Spinal cord (tissue), 9 donors: ENCODE measurements at regions not wholly inside any gene's neighbourhood (a gene's known extent, or its start where the extent isn't known, plus 50 kb on each side); places are given as distances from the start of the nearest gene placed in this dataset.
"Not testable (repeated sequence)": the region's sequence is repeated elsewhere in the genome, so short reads cannot be mapped to it uniquely, and the experiment has no call there.

ENCODE experiments used
- DNase-seq, 6 donors: peaks; one replicate each; pipeline versions ENCODE4 v3.0.0 to v3.0.0-alpha.2; 2013 to 2015; ENCODE audit warnings: low spot score in 6 of 6, low read depth in 4 of 6
- H3K27ac ChIP-seq: one replicate; pipeline ENCODE4 v1.5.1; 2013; ENCODE audit warnings: low read depth, low read length, control low read depth
- H3K27me3 ChIP-seq: one replicate; pipeline ENCODE4 v1.6.1; 2013; ENCODE audit warnings: low read length; ENCODE audit not compliant: control insufficient read depth, insufficient read depth
- H3K36me3 ChIP-seq: one replicate; pipeline ENCODE4 v1.6.1; 2013; ENCODE audit warnings: low read length; ENCODE audit not compliant: control insufficient read depth, insufficient read depth
- H3K4me1 ChIP-seq: one replicate; pipeline ENCODE4 v1.6.1; 2013; ENCODE audit warnings: low read length; ENCODE audit not compliant: control insufficient read depth, insufficient read depth
- H3K4me3 ChIP-seq: one replicate; pipeline ENCODE4 v1.5.1; 2013; ENCODE audit warnings: low read depth, low read length, control low read depth
- H3K9me3 ChIP-seq: one replicate; pipeline ENCODE4 v1.6.1; 2013; ENCODE audit warnings: low read length; ENCODE audit not compliant: control insufficient read depth, insufficient read depth
- WGBS: methylation state at CpG from one replicate; pipeline ENCODE4 v1.1.5; 2013; ENCODE audit warnings: missing lambda C conversion rate; ENCODE audit not compliant: insufficient coverage; 5-methylcytosine and 5-hydroxymethylcytosine counted together
- donor health status: healthy.

DNA sequence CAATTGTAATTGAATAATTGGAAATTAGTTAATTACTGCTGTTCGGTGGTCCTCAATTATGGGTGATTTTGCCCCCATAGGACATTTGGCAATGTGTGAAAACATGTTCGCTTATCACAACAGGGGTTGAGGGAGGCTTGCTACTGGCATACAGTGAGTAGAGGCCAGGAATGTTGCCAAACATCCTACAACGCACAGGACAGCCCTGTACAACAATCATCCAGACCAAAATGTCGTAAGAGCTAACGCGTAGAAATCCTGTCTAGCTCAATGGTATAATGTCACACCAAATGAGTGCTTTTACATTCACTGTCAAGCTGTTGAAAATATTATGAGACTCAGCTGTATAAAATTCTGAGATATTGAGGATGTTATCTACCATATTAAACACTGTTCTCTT is 464.4 kb upstream of the TUSC1 start:
- H3K27me3 ChIP-seq = no peaks in the 10 kb centered on the region
- no peak for DNase-seq
- no peak overlapping the region for H3K4me3 ChIP-seq
- no peak overlapping the region for H3K27ac ChIP-seq
- 100% methylated on average over 2 of the region's 6 CpGs for WGBS
- no peaks in the 10 kb centered on the region for H3K36me3 ChIP-seq
- no peaks in the 10 kb centered on the region for H3K9me3 ChIP-seq
- no peaks in the 10 kb centered on the region for H3K4me1 ChIP-seq

DNA sequence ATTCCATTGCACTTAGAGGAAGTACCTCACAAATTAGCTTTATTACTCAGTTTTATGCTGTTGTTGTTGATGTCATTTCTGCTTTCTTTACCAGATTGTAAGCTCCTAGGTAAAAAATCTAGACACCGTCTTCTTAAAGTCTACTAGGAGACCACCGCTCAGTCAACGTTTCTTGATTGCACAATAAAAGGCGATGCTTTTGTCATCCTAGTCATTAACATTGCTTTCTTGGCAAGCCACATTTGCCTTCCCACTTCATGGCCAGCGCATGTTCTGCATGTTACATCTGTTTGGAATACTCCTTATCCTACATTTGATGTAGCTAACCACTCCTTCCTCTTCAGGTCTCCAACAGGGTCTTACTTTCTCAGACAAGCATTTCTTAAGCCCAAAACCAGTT is 464.0 kb upstream of the TUSC1 start:
- WGBS = 88% methylated on average over 5 of the region's 5 CpGs
- H3K4me3 ChIP-seq = no peak overlapping the region
- no peak for DNase-seq

DNA sequence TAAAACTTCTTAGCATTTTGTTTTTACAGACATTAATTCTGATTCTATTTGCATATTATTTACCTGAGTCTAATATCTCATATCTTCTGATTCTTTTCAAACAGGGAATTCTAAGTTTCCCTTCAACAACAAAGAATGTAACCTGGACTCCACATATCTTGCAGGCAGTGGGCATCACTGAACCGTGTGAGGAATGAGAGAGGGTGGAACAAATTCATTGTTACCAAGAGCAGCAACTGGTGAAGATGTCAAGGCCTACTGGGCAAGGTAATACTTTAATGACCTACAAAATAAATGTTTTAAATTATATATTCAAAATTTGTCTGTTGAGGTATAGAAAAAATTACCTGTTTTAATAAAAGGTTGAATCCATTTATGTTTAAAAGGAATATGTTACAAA is 455.3 kb upstream of the TUSC1 start:
- Histone ChIP-seq H3K36me3 (no peaks in the 10 kb centered on the region), H3K27me3 (no peaks in the 10 kb centered on the region), H3K4me1 (no peaks in the 10 kb centered on the region), H3K27ac (no peak overlapping the region), H3K4me3 (no peak overlapping the region), H3K9me3 (no peaks in the 10 kb centered on the region)
- no peak for DNase-seq
- WGBS = no CpG with 5 or more reads among the region's 1 CpG

More for the DNA sequence above, 464.0 kb upstream of the TUSC1 start:
- Histone ChIP-seq H3K36me3 (no peaks in the 10 kb centered on the region), H3K27ac (no peak overlapping the region), H3K27me3 (no peaks in the 10 kb centered on the region), H3K4me1 (no peaks in the 10 kb centered on the region), H3K9me3 (no peaks in the 10 kb centered on the region)

DNA sequence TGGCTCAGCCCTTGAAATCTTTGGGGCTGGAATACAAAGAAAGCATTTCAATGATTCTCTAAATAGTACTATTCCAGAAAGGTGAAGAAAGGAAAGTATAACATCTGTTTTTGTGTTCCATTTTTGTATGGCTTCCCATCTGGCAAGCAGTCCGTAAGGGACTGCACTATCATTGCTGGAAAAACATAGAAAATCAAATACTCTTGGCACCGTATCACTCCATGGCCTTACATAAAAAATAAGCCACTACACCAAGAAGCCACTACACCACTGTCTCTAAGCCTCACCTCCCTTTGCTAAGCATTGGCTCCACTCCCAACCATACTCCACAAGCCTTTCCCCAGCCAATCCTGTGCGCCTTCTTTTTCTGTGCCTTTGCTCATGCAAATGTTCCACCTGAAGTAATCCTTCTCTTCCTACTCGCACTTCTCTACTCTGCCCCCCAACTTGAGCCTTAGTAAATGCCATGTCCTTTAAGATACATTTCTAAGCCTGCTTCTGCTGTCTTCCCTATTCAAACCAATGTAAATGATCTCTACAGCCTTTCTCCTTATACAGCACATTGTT is 454.6 kb upstream of the TUSC1 start:
- H3K27ac ChIP-seq = no peak overlapping the region
- H3K27me3 ChIP-seq = no peaks in the 10 kb centered on the region
- H3K36me3 ChIP-seq = no peaks in the 10 kb centered on the region
- H3K4me3 ChIP-seq = no peak overlapping the region
- H3K4me1 ChIP-seq = no peaks in the 10 kb centered on the region
- no peak for DNase-seq
- 81% methylated on average over 4 of the region's 4 CpGs for WGBS
- H3K9me3 ChIP-seq = no peaks in the 10 kb centered on the region

DNA sequence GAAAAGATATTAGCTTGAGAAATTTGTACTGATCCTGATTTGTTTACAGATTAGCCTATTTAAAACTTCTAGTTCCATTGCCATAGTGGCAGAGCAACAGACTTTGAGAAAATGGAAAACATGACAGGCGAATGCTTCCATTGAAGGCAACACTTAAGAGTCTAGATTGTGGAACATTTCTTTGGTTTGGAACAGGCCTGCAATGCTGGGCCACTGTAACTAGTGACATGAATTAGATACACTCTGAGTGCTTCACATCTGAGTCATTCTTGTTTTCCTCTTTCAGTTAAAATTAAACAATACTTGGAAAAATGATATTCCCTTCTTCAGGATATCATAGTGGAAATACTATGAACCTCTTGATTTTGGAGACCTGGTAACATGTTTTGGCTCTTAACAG is 453.6 kb upstream of the TUSC1 start:
- no peaks in the 10 kb centered on the region for H3K4me1 ChIP-seq
- no peak for DNase-seq

DNA sequence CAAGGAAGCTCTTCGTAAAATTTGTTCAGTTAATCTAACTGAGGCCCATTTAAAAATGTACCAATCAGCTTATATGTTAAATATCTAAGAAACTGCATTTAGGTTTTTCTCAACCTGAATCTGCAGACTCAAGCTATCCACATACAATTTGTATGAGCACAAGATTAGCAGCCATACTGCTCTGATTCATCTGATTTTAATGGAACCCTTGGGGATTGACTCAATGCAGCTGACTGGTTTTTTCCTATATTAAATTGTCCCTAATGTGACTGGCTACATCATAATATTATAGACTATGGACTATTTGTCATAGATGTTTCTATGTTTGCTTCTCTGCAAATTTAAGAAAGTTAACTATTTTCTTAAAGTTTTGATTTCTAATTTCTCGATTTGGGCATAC is 451.0 kb upstream of the TUSC1 start:
- no peaks in the 10 kb centered on the region for H3K36me3 ChIP-seq
- peak in 1 of 6 donors; percentile 54 for DNase-seq
- H3K4me1 ChIP-seq = no peaks in the 10 kb centered on the region
- no CpG with 5 or more reads among the region's 2 CpGs for whole genome bisulfite sequencing
- H3K9me3 ChIP-seq = no peaks in the 10 kb centered on the region
- no peaks in the 10 kb centered on the region for H3K27me3 ChIP-seq
- H3K27ac ChIP-seq = no peak overlapping the region
- no peak overlapping the region for H3K4me3 ChIP-seq

More for the DNA sequence above, 453.6 kb upstream of the TUSC1 start:
- no peaks in the 10 kb centered on the region for H3K9me3 ChIP-seq
- H3K4me3 ChIP-seq = no peak overlapping the region
- H3K36me3 ChIP-seq = no peaks in the 10 kb centered on the region
- no peak overlapping the region for H3K27ac ChIP-seq
- 100% methylated on average over 1 of the region's 1 CpG for WGBS
- no peaks in the 10 kb centered on the region for H3K27me3 ChIP-seq

DNA sequence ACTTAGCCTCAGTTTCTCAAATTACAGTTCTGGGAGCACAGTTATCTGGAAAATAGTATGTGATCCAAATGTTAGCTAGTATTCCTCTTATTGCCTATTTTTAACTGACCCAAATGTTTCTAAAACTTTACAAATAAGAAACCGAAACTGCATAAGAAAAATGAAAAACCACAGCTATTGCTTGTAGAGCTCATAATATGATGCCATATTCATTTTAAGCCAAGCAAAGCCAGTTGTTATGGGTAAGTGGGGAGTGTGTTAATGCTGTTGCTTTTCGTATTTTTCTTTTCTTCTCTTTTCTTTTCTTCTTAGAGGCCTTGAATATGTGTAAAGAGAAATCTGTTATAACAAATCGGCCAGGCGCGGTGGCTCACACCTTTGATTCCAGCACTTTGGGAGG is 447.4 kb upstream of the TUSC1 start:
- no peak for DNase-seq
- no peaks in the 10 kb centered on the region for H3K4me1 ChIP-seq
- no peak overlapping the region for H3K27ac ChIP-seq
- H3K4me3 ChIP-seq = no peak overlapping the region
- no CpG with 5 or more reads among the region's 5 CpGs for WGBS
- H3K27me3 ChIP-seq = no peaks in the 10 kb centered on the region
- H3K36me3 ChIP-seq = no peaks in the 10 kb centered on the region
- no peaks in the 10 kb centered on the region for H3K9me3 ChIP-seq

DNA sequence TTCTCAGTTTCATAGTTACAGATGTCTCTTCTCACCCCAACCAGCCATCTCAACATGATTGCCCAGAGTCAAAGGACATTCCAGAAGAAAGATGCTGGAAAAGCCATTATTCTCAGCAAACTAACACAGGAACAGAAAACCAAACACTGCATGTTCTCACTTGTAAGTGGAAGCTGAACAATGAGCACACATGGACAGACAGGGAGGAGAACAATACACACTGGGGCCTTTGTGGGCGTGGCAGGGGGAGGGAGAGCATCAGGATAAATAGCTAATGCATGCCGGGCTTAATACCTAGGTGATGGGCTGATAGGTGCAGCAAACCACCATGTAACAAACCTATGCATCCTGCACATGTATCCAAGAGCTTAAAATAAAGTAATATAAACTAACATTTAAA is 437.8 kb upstream of the TUSC1 start:
- WGBS = 33% methylated on average over 1 of the region's 2 CpGs
- not testable (repeated sequence) for H3K27ac ChIP-seq, H3K27me3 ChIP-seq, H3K36me3 ChIP-seq, H3K4me3 ChIP-seq, H3K4me1 ChIP-seq, DNase-seq, H3K9me3 ChIP-seq

DNA sequence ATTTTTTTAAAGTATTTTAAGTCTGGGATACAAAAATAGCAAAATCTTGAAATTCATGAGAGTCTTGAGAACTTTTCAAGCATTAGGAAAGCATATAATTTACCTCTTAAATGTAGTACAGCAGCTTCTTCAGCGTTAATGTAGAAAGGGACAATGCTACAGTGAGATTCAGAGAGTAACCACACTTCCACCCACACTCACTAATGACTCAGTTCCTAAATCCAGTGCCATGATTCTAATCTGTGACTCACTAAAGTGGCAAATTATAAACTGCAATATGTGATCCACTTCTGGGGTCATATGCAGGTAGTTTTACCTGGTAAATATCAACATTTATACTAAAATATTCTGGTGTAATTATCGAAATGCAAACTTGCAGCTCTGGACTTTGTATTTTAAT is 434.5 kb upstream of the TUSC1 start:
- DNase-seq = no peak
- Histone ChIP-seq H3K4me3 (no peak overlapping the region), H3K36me3 (no peaks in the 10 kb centered on the region), H3K27me3 (no peaks in the 10 kb centered on the region), H3K27ac (no peak overlapping the region), H3K4me1 (no peaks in the 10 kb centered on the region), H3K9me3 (no peaks in the 10 kb centered on the region)
- no CpG with 5 or more reads among the region's 2 CpGs for WGBS

DNA sequence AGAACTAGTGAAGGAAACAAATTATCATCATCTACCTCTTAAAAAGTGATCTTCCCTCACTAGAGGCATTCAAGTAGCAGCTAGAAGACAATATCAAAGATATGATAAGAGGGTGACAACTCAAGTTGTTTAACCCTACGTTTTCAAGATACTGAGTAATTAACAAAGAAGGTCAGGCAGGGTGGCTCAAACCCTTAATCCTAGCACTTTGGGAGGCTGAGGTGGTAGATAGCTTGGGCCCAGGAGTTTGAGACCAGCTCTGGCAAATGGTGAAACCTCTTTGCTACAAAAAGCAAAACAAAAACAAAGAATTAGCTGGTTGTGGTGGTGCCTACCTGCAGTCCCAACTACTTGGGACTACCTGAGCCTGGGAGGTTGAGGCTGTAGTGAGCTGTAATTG is 408.2 kb upstream of the TUSC1 start:
- no peaks in the 10 kb centered on the region for H3K4me1 ChIP-seq
- no peaks in the 10 kb centered on the region for H3K27me3 ChIP-seq
- H3K9me3 ChIP-seq = no peaks in the 10 kb centered on the region
- no peaks in the 10 kb centered on the region for H3K36me3 ChIP-seq
- H3K4me3 ChIP-seq = no peak overlapping the region
- WGBS = no CpG with 5 or more reads among the region's 1 CpG
- no peak for DNase-seq
- no peak overlapping the region for H3K27ac ChIP-seq
